ENCODE measurements at regions not wholly inside any gene's neighbourhood (a gene's known extent, or its start where the extent isn't known, plus 50 kb on each side); places are given as distances from the start of the nearest gene placed in this dataset.

- no peaks in the 10 kb centered on the region for H3K36me3 ChIP-seq
- no peaks in the 10 kb centered on the region for H3K27me3 ChIP-seq
- no peaks in the 10 kb centered on the region for H3K9me3 ChIP-seq
- TF ChIP-seq, protein P1, sequence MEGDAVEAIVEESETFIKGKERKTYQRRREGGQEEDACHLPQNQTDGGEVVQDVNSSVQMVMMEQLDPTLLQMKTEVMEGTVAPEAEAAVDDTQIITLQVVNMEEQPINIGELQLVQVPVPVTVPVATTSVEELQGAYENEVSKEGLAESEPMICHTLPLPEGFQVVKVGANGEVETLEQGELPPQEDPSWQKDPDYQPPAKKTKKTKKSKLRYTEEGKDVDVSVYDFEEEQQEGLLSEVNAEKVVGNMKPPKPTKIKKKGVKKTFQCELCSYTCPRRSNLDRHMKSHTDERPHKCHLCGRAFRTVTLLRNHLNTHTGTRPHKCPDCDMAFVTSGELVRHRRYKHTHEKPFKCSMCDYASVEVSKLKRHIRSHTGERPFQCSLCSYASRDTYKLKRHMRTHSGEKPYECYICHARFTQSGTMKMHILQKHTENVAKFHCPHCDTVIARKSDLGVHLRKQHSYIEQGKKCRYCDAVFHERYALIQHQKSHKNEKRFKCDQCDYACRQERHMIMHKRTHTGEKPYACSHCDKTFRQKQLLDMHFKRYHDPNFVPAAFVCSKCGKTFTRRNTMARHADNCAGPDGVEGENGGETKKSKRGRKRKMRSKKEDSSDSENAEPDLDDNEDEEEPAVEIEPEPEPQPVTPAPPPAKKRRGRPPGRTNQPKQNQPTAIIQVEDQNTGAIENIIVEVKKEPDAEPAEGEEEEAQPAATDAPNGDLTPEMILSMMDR (IDR thresholded peaks at IDR 0.05), result no peak
- no peak for TF ChIP-seq POLR2A (IDR thresholded peaks at IDR 0.05)
- no peak overlapping the region for H3K4me3 ChIP-seq
- H3K27ac ChIP-seq, result no peak overlapping the region
- DNase-seq (ENCODE audit: low spot score in 2 of 2), result no peak
- peaks cover 0 to 25% (median 11%) of the 10 kb centered on the region in 4 donors for H3K4me1 ChIP-seq
- 51 to 52% methylated on average over 4 of the region's 4 CpGs for WGBS, 2 donors
These were observed 128.0 kb upstream of the EEA1 start for GRCh38 chr12:93056971-93057535.

- no peak for DNase-seq (ENCODE audit: low spot score in 2 of 2)
- Histone ChIP-seq H3K36me3 (no peaks in the 10 kb centered on the region), H3K4me3 (no peak overlapping the region), H3K27me3 (no peaks in the 10 kb centered on the region), H3K9me3 (no peaks in the 10 kb centered on the region), H3K4me1 (peaks cover 0 to 28% (median 12%) of the 10 kb centered on the region in 4 donors), H3K27ac (no peak overlapping the region)
- 81 to 89% methylated on average over 7 of the region's 7 CpGs for WGBS, 2 donors
- TF ChIP-seq, protein P1 (IDR thresholded peaks at IDR 0.05), result no peak
- TF ChIP-seq EP300 (IDR thresholded peaks at IDR 0.05) (no peak), POLR2A (IDR thresholded peaks at IDR 0.05) (no peak)
These were observed 129.2 kb upstream of the EEA1 start for GRCh38 chr12:93058280-93058679.

- Histone ChIP-seq H3K4me1 (peaks cover 0 to 28% (median 12%) of the 10 kb centered on the region in 4 donors), H3K9me3 (no peaks in the 10 kb centered on the region), H3K27me3 (no peaks in the 10 kb centered on the region), H3K27ac (no peak overlapping the region), H3K36me3 (no peaks in the 10 kb centered on the region), H3K4me3 (no peak overlapping the region)
- TF ChIP-seq EP300 (IDR thresholded peaks at IDR 0.05), result no peak
- TF ChIP-seq POLR2A (IDR thresholded peaks at IDR 0.05), result no peak
- TF ChIP-seq, protein P1 (IDR thresholded peaks at IDR 0.05), result no peak
- no peak for DNase-seq (ENCODE audit: low spot score in 2 of 2)
- WGBS, 2 donors, result 95 to 96% methylated on average over 2 of the region's 2 CpGs
These were observed 130.2 kb upstream of the EEA1 start for GRCh38 chr12:93059288-93059687.

- H3K4me1 ChIP-seq, result peaks cover 0 to 28% (median 12%) of the 10 kb centered on the region in 4 donors
- no peak for DNase-seq (ENCODE audit: low spot score in 2 of 2)
- no peaks in the 10 kb centered on the region for H3K36me3 ChIP-seq
- H3K27me3 ChIP-seq, result no peaks in the 10 kb centered on the region
- no peaks in the 10 kb centered on the region for H3K9me3 ChIP-seq
- WGBS, 2 donors, result 73 to 74% methylated on average over 5 of the region's 5 CpGs
- H3K27ac ChIP-seq, result peak overlapping the region in 2 of 4 donors; percentile 2 to 63
- TF ChIP-seq POLR2A (IDR thresholded peaks at IDR 0.05), result no peak
- H3K4me3 ChIP-seq, result no peak overlapping the region
These were observed 131.0 kb upstream of the EEA1 start for GRCh38 chr12:93059925-93060665.

DNA sequence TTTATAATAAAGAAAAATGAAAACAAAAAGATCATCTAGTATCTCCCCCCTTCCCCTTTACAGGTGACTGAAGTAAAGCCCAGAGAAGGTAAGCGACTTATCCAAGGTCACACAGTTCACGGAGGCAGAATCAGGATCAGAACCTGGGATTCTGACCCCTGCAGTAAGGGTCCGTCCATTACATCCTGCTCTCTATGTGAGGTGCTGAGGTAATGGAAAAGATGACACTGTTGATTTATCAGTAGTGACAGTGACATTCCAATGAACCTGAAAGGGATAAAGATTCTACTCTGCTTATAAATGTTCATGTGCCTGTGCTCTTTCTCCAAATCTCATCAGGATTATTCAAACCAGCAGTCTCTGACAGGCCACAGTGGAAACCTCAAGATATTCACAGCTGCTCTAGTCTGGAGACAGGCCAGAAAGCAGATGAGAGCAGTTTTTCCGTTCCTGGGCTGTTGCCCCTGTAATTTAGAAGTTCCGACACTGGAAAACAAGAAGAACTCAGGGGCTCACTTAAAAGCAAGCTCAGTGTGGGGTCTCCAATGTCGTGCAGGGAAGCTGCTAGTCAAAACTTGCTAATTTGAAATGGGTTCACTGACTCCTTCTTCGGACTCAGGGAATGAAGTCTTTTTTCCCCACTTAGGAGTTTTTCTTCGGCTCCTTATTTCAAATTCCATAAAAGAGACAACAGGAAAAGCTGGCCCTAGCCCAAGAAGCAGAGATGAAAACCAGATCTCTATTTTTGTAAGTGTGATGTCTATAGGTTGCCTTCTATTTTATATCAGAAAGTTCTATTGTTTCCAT is 131.8 kb upstream of the EEA1 start:
- no peak overlapping the region for H3K4me3 ChIP-seq
- TF ChIP-seq, protein P1 (IDR thresholded peaks at IDR 0.05), result no peak
- no peak for TF ChIP-seq POLR2A (IDR thresholded peaks at IDR 0.05)
- TF ChIP-seq EP300 (IDR thresholded peaks at IDR 0.05), result no peak
- H3K9me3 ChIP-seq, result no peaks in the 10 kb centered on the region
- 42 to 44% methylated on average over 8 of the region's 8 CpGs for WGBS, 2 donors
- H3K27me3 ChIP-seq, result no peaks in the 10 kb centered on the region
- peaks cover 0 to 28% (median 12%) of the 10 kb centered on the region in 4 donors for H3K4me1 ChIP-seq
- peak overlapping the region in 2 of 4 donors; percentile 2 to 63 for H3K27ac ChIP-seq
- peak in 1 of 2 donors; percentile 43 for DNase-seq (ENCODE audit: low spot score in 2 of 2)
- no peaks in the 10 kb centered on the region for H3K36me3 ChIP-seq

Measured in tibial nerve (tissue), 4 donors.